Gastrocnemius medialis (tissue), 4 donors: ENCODE measurements at regions not wholly inside any gene's neighbourhood (a gene's known extent, or its start where the extent isn't known, plus 50 kb on each side); places are given as distances from the start of the nearest gene placed in this dataset.

Source experiments
- ATAC-seq, 2 donors: fragments of 150-250 bp; one replicate each; pipeline ENCODE4 v1.9.1; 2016
- DNase-seq, 2 donors: peaks; one replicate each; pipeline ENCODE4 v3.0.0-alpha.2; 2019
- H3K27ac ChIP-seq, 4 donors: fragments of 200-600 bp; sonication (generic); 1 replicate in 1 of 4; 2 replicates in 3 of 4; pipeline ENCODE4 v1.5.1; 2016 to 2018; ENCODE audit warnings: mild to moderate bottlenecking in 2 of 4, moderate library complexity in 1 of 4
- H3K27me3 ChIP-seq, 3 donors: fragments of 200-600 bp; sonication (generic) in 2 of 3; 1 replicate in 1 of 3; 2 replicates in 2 of 3; pipeline versions ENCODE4 v1.5.1 to v1.6.0; 2016 to 2019; ENCODE audit warnings: mild to moderate bottlenecking in 1 of 3, moderate library complexity in 1 of 3
- H3K36me3 ChIP-seq, 2 donors: fragments of 200-600 bp; sonication (generic) in 1 of 2; one replicate each; pipeline ENCODE4 v1.5.1; 2017 to 2018
- H3K4me1 ChIP-seq, 2 donors: fragments of 200-600 bp; sonication (generic) in 1 of 2; one replicate each; pipeline ENCODE4 v1.5.1; 2016 to 2017; ENCODE audit warnings: mild to moderate bottlenecking in 2 of 2
- H3K4me3 ChIP-seq, 4 donors: fragments of 200-600 bp; sonication (generic) in 3 of 4; 1 replicate in 1 of 4; 2 replicates in 3 of 4; pipeline ENCODE4 v1.5.1; 2016 to 2019; ENCODE audit warnings: mild to moderate bottlenecking in 2 of 4
- H3K9me3 ChIP-seq, 3 donors: fragments of 200-600 bp; sonication (generic) in 2 of 3; 1 replicate in 1 of 3; 2 replicates in 2 of 3; pipeline ENCODE4 v1.5.1; 2016 to 2019
- CTCF ChIP-seq, 5 experiments: fragments of 450-650 bp in 3 of 5; fragments of 200-600 bp in 2 of 5; sonication (generic) in 2 of 5; IDR thresholded peaks in 4 of 5; conservative IDR thresholded peaks in 1 of 5; 1 replicate in 4 of 5; 2 replicates in 1 of 5; pipeline ENCODE4 v1.5.1; 2016 to 2019; ENCODE audit warnings: antibody characterized with exemption in 5 of 5, mild to moderate bottlenecking in 3 of 5, moderate library complexity in 3 of 5
- POLR2A ChIP-seq, 2 donors: fragments of 450-650 bp; IDR thresholded peaks; one replicate each; pipeline ENCODE4 v1.6.1; 2017; ENCODE audit warnings: antibody characterized with exemption in 2 of 2, mild to moderate bottlenecking in 2 of 2, moderate library complexity in 2 of 2
- in situ Hi-C, 4 donors: fragments of 200-750 bp; cut with MboI; loops; one replicate each; pipeline versions ENCODE4 v1.15.0 to v1.8.0; 2017; ENCODE audit warnings: low sequenced_read_pairs in 4 of 4
- intact Hi-C: fragments of 100-400 bp; cut with DNase I; formaldehyde crosslinking; loops from one replicate; pipeline ENCODE4 v1.15.1; 2023; ENCODE audit warnings: low total_unique reads

- Histone ChIP-seq H3K27me3 (no peaks in the 10 kb centered on the region), H3K27ac (no peak overlapping the region), H3K36me3 (no peaks in the 10 kb centered on the region), H3K9me3 (no peaks in the 10 kb centered on the region), H3K4me3 (no peak overlapping the region), H3K4me1 (no peaks in the 10 kb centered on the region)
- in situ Hi-C loops, result no loop called here
- DNase-seq (no peak), ATAC-seq (peak in 1 of 2 donors; percentile 24)
- no peak for TF ChIP-seq POLR2A (IDR thresholded peaks at IDR 0.05)
- TF ChIP-seq CTCF (IDR thresholded peaks at IDR 0.05 in 4 of 5, conservative IDR thresholded peaks at IDR 0.05 in 1 of 5), result no peak
- intact Hi-C loops, result no loop called here
Observed at GRCh38 chr5:119996128-119996527, 366.8 kb downstream of the FAM170A start.

GRCh38 chr5:120007598-120007997 is 378.2 kb downstream of the FAM170A start:
- Histone ChIP-seq H3K36me3 (no peaks in the 10 kb centered on the region), H3K9me3 (no peaks in the 10 kb centered on the region), H3K27ac (no peak overlapping the region), H3K4me3 (no peak overlapping the region), H3K4me1 (peaks cover 0 to 2% of the 10 kb centered on the region in 2 donors), H3K27me3 (no peaks in the 10 kb centered on the region)
- intact Hi-C loops, result no loop called here
- no peak for TF ChIP-seq CTCF (IDR thresholded peaks at IDR 0.05 in 4 of 5, conservative IDR thresholded peaks at IDR 0.05 in 1 of 5)
- no peak for TF ChIP-seq POLR2A (IDR thresholded peaks at IDR 0.05)
- in situ Hi-C loops, result no loop called here
- DNase-seq (no peak), ATAC-seq (no peak)

GRCh38 chr5:120012431-120012830 is 383.1 kb downstream of the FAM170A start:
- no peaks in the 10 kb centered on the region for H3K9me3 ChIP-seq
- in situ Hi-C loops (no loop called here), intact Hi-C loops (no loop called here)
- no peaks in the 10 kb centered on the region for H3K4me1 ChIP-seq
- H3K27me3 ChIP-seq, result no peaks in the 10 kb centered on the region
- no peak for TF ChIP-seq CTCF (IDR thresholded peaks at IDR 0.05 in 4 of 5, conservative IDR thresholded peaks at IDR 0.05 in 1 of 5)
- no peak for TF ChIP-seq POLR2A (IDR thresholded peaks at IDR 0.05)
- H3K27ac ChIP-seq, result no peak overlapping the region
- ATAC-seq (no peak), DNase-seq (no peak)
- no peak overlapping the region for H3K4me3 ChIP-seq
- H3K36me3 ChIP-seq, result no peaks in the 10 kb centered on the region

GRCh38 chr5:120014535-120014934 is 385.2 kb downstream of the FAM170A start:
- H3K4me3 ChIP-seq, result no peak overlapping the region
- no peaks in the 10 kb centered on the region for H3K36me3 ChIP-seq
- intact Hi-C loops, result no loop called here
- in situ Hi-C loops, result no loop called here
- no peak for ATAC-seq
- H3K27ac ChIP-seq, result no peak overlapping the region
- no peaks in the 10 kb centered on the region for H3K9me3 ChIP-seq
- H3K4me1 ChIP-seq, result no peaks in the 10 kb centered on the region
- no peak for TF ChIP-seq POLR2A (IDR thresholded peaks at IDR 0.05)
- no peak for TF ChIP-seq CTCF (IDR thresholded peaks at IDR 0.05 in 4 of 5, conservative IDR thresholded peaks at IDR 0.05 in 1 of 5)
- no peaks in the 10 kb centered on the region for H3K27me3 ChIP-seq
- no peak for DNase-seq

- Histone ChIP-seq H3K4me3 (no peak overlapping the region), H3K9me3 (no peaks in the 10 kb centered on the region), H3K27me3 (no peaks in the 10 kb centered on the region), H3K4me1 (no peaks in the 10 kb centered on the region), H3K36me3 (no peaks in the 10 kb centered on the region), H3K27ac (no peak overlapping the region)
- intact Hi-C loops (no loop called here), in situ Hi-C loops (no loop called here)
- TF ChIP-seq CTCF (IDR thresholded peaks at IDR 0.05 in 4 of 5, conservative IDR thresholded peaks at IDR 0.05 in 1 of 5) (no peak), POLR2A (IDR thresholded peaks at IDR 0.05) (no peak)
- DNase-seq (no peak), ATAC-seq (no peak)
Observed at GRCh38 chr5:120016717-120017382, 387.5 kb downstream of the FAM170A start.
